ENCODE measurements at regions not wholly inside any gene's neighbourhood (a gene's known extent, or its start where the extent isn't known, plus 50 kb on each side); places are given as distances from the start of the nearest gene placed in this dataset.
"Not testable (repeated sequence)": the region's sequence is repeated elsewhere in the genome, so short reads cannot be mapped to it uniquely, and the experiment has no call there.

DNA sequence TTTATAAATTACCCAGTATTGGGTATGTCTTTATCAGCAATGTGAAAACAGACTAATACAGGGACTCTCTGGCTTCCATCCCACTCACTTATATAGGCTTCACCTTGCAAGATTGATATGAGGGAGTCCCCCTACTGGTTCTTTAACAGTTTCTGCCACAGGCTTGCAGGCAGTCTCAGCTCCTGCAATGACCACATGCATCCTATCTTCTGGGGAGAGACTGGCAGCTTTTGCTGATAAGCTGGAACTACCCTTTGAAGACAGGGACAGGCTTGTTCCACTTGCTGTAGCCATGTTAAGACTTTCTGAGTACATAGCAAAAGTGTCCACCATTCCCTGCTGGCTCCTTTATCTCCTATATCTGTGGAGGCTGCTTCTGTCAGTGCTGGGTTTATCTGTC is 531.7 kb upstream of the FLRT2 start:
- no peak overlapping the region for H3K4me3 ChIP-seq (ENCODE audit: low read depth in 1 of 2, low read length in 1 of 2)
- H3K27ac ChIP-seq, result no peak overlapping the region
- TF ChIP-seq, protein P1, sequence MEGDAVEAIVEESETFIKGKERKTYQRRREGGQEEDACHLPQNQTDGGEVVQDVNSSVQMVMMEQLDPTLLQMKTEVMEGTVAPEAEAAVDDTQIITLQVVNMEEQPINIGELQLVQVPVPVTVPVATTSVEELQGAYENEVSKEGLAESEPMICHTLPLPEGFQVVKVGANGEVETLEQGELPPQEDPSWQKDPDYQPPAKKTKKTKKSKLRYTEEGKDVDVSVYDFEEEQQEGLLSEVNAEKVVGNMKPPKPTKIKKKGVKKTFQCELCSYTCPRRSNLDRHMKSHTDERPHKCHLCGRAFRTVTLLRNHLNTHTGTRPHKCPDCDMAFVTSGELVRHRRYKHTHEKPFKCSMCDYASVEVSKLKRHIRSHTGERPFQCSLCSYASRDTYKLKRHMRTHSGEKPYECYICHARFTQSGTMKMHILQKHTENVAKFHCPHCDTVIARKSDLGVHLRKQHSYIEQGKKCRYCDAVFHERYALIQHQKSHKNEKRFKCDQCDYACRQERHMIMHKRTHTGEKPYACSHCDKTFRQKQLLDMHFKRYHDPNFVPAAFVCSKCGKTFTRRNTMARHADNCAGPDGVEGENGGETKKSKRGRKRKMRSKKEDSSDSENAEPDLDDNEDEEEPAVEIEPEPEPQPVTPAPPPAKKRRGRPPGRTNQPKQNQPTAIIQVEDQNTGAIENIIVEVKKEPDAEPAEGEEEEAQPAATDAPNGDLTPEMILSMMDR (IDR thresholded peaks at IDR 0.05), result no peak
- H3K4me1 ChIP-seq (ENCODE audit: control insufficient read depth in 1 of 2, insufficient read depth in 1 of 2, low read depth in 1 of 2, low read length in 1 of 2), result no peaks in the 10 kb centered on the region
- no peaks in the 10 kb centered on the region for H3K9me3 ChIP-seq
- H3K36me3 ChIP-seq, result no peaks in the 10 kb centered on the region
- no peaks in the 10 kb centered on the region for H3K27me3 ChIP-seq

DNA sequence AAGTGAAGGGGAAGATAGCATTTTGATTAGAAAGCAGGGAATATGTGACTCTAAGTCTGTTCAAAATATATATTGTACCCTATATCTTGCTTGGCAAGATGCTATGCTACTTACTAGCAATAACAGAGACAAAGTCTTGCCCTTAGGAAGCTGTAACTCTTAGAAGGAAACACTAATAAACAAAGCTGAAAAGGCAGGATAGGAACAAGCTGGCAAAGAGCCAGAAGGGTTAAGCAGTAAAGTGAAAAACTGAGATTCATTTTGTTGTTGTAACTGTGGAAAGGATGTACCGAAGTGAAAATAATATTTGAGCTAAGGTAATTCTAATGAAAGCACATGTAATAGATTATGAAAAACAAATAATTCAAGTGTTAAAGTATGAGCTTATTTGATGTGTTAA is 527.1 kb upstream of the FLRT2 start:
- TF ChIP-seq, protein P1 (IDR thresholded peaks at IDR 0.05), result no peak
- Histone ChIP-seq H3K27me3 (no peaks in the 10 kb centered on the region), H3K4me1 (ENCODE audit: control insufficient read depth in 1 of 2, insufficient read depth in 1 of 2, low read depth in 1 of 2, low read length in 1 of 2) (no peaks in the 10 kb centered on the region), H3K4me3 (ENCODE audit: low read depth in 1 of 2, low read length in 1 of 2) (no peak overlapping the region), H3K9me3 (no peaks in the 10 kb centered on the region), H3K36me3 (no peaks in the 10 kb centered on the region), H3K27ac (no peak overlapping the region)

DNA sequence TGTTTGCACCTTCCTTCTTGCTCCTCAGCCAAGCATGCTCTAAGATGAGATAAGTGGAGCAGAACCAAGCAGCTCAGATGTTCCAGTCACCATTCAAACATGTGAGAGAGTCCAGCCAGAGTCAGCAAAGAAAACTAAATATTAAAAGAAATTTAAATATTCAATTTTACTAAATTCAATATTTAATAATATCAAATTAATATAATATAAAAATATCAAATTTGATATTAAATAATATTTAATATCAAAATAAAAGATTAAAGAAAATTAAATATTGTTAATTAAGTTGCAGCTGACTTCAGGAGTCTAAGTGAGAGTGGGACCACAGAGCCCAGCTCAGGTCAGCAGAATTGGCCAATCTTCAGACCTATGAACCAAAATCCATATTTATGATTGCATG is 526.1 kb upstream of the FLRT2 start:
- TF ChIP-seq, protein P1 (IDR thresholded peaks at IDR 0.05), result no peak
- no peaks in the 10 kb centered on the region for H3K9me3 ChIP-seq
- no peaks in the 10 kb centered on the region for H3K4me1 ChIP-seq (ENCODE audit: control insufficient read depth in 1 of 2, insufficient read depth in 1 of 2, low read depth in 1 of 2, low read length in 1 of 2)
- H3K27me3 ChIP-seq, result no peaks in the 10 kb centered on the region
- no peak overlapping the region for H3K4me3 ChIP-seq (ENCODE audit: low read depth in 1 of 2, low read length in 1 of 2)
- no peak overlapping the region for H3K27ac ChIP-seq
- no peaks in the 10 kb centered on the region for H3K36me3 ChIP-seq

DNA sequence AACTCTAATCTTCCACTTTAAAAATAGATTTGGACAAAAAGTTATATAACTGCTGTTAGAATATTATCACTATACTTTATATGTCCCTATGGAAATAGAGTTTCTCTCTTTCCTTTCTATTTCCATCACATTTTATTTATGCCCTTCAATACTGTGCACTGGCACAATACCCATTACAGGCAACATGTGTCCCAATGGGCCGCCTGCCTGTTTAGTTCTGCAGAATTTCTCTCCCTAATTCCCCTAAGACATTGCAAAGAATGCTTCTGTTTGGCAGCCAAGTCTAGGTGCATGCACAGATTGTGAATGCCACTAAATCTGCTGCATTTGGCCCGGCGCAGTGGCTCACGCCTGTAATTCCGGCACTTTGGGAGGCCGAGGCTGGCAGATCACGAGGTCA is 520.4 kb upstream of the FLRT2 start:
- H3K9me3 ChIP-seq, result peaks cover 3% of the 10 kb centered on the region
- H3K36me3 ChIP-seq, result no peaks in the 10 kb centered on the region

DNA sequence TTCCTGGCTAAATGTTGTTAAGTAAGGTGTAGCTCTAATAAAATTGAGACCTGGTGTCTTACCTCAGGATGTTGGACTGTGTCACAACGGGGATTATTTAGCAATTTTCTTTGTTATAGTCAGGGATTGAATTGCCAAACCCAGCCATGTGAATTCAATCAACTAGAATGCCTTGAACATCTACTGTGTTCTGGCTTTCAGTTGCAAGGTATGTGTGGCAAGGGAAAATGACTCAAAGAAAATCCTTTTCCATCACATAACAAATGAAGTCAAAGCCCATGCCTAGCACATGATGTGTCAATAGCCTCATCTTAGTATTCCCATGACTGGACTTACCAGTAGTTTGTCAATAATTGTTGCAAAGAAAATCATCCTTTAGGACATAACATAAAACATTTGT is 519.8 kb upstream of the FLRT2 start:
- H3K4me1 ChIP-seq (ENCODE audit: control insufficient read depth in 1 of 2, insufficient read depth in 1 of 2, low read depth in 1 of 2, low read length in 1 of 2), result no peaks in the 10 kb centered on the region
- H3K27me3 ChIP-seq, result no peaks in the 10 kb centered on the region
- H3K36me3 ChIP-seq, result no peaks in the 10 kb centered on the region
- H3K9me3 ChIP-seq, result peaks cover 3% of the 10 kb centered on the region
- no peak overlapping the region for H3K4me3 ChIP-seq (ENCODE audit: low read depth in 1 of 2, low read length in 1 of 2)
- TF ChIP-seq, protein P1 (IDR thresholded peaks at IDR 0.05), result no peak
- no peak overlapping the region for H3K27ac ChIP-seq

More for the DNA sequence above, 520.4 kb upstream of the FLRT2 start:
- Histone ChIP-seq H3K27ac (no peak overlapping the region), H3K4me3 (ENCODE audit: low read depth in 1 of 2, low read length in 1 of 2) (no peak overlapping the region), H3K27me3 (no peaks in the 10 kb centered on the region), H3K4me1 (ENCODE audit: control insufficient read depth in 1 of 2, insufficient read depth in 1 of 2, low read depth in 1 of 2, low read length in 1 of 2) (no peaks in the 10 kb centered on the region)
- TF ChIP-seq, protein P1 (IDR thresholded peaks at IDR 0.05), result no peak

DNA sequence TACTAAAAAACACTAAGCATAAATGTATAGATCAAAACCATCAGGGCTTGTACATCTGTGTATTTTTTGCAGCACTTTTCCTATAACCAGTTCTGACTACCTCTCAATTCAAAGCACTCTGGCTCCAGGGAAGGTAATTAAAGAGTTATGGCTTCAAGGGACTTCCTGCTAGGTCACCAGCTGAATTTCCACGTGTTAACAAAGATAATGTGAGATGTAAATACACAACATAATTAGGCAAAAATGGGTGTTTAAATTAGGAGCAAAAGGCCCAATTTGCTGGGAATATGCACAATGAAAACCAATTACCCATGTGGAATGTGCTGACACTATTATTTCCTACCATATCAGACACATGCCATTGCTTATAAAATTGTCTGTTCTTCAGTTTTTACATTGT is 513.4 kb upstream of the FLRT2 start:
- Histone ChIP-seq H3K4me1 (ENCODE audit: control insufficient read depth in 1 of 2, insufficient read depth in 1 of 2, low read depth in 1 of 2, low read length in 1 of 2) (no peaks in the 10 kb centered on the region), H3K27me3 (no peaks in the 10 kb centered on the region), H3K36me3 (no peaks in the 10 kb centered on the region), H3K27ac (no peak overlapping the region), H3K9me3 (no peaks in the 10 kb centered on the region), H3K4me3 (ENCODE audit: low read depth in 1 of 2, low read length in 1 of 2) (no peak overlapping the region)
- TF ChIP-seq, protein P1 (IDR thresholded peaks at IDR 0.05), result no peak

DNA sequence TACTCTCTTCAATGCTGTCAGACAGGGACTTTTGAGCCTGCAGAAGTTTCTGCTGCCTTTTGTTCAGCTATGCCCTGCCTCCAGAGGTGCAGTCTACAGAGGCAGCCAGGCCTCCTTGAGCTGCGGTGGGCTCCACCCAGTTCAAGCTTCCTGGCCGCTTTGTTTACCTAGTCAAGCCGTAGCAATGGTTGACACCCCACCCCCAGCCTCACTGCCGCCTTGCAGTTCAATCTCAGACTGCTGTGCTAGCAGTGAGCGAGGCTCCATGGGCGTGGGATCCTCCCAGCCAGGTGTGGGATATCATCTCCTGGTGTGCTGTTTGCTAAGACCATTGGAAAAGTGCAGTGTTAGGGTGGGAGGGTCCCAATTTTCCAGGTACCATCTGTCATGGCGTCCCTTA is 506.1 kb upstream of the FLRT2 start:
- H3K9me3 ChIP-seq; H3K27ac ChIP-seq; H3K4me1 ChIP-seq (ENCODE audit: control insufficient read depth in 1 of 2, insufficient read depth in 1 of 2, low read depth in 1 of 2, low read length in 1 of 2); H3K27me3 ChIP-seq; H3K4me3 ChIP-seq (ENCODE audit: low read depth in 1 of 2, low read length in 1 of 2); H3K36me3 ChIP-seq: not testable (repeated sequence)
